Esophagus squamous epithelium (tissue), 5 donors: ENCODE measurements at regions not wholly inside any gene's neighbourhood (a gene's known extent, or its start where the extent isn't known, plus 50 kb on each side); places are given as distances from the start of the nearest gene placed in this dataset.

Experiments
- DNase-seq: peaks from one replicate; lab custom pipeline; 2025; lab: John Stamatoyannopoulos, UW
- H3K27ac ChIP-seq, 4 donors: fragments of 200-600 bp; sonication (generic); one replicate each; pipeline ENCODE4 v1.5.1; 2016 to 2019; ENCODE audit warnings: mild to moderate bottlenecking in 1 of 4
- H3K27me3 ChIP-seq, 4 donors: fragments of 200-600 bp; sonication (generic); 1 replicate in 3 of 4; 2 replicates in 1 of 4; pipeline versions ENCODE4 v1.5.1 to v1.6.0; 2017 to 2021; ENCODE audit warnings: antibody characterized with exemption in 1 of 4
- H3K36me3 ChIP-seq, 3 donors: fragments of 200-600 bp; sonication (generic); one replicate each; pipeline ENCODE4 v1.5.1; 2016 to 2019
- H3K4me1 ChIP-seq, 3 donors: fragments of 200-600 bp; sonication (generic); one replicate each; pipeline ENCODE4 v1.5.1; 2017 to 2019
- H3K4me3 ChIP-seq, 4 donors: fragments of 200-600 bp; sonication (generic); 1 replicate in 3 of 4; 2 replicates in 1 of 4; pipeline ENCODE4 v1.5.1; 2016 to 2019; ENCODE audit warnings: mild to moderate bottlenecking in 2 of 4, moderate library complexity in 1 of 4
- H3K9me3 ChIP-seq, 3 donors: fragments of 200-600 bp; sonication (generic); one replicate each; pipeline ENCODE4 v1.5.1; 2016 to 2019
- CTCF ChIP-seq, 6 experiments: fragments of 450-650 bp in 4 of 6; fragments of 200-600 bp in 2 of 6; sonication (generic) in 2 of 6; IDR thresholded peaks; one replicate each; pipeline ENCODE4 v1.5.1; 2016 to 2019; ENCODE audit warnings: antibody characterized with exemption in 6 of 6, mild to moderate bottlenecking in 4 of 6, moderate library complexity in 4 of 6
- POLR2A ChIP-seq, 4 donors: fragments of 450-650 bp; IDR thresholded peaks; one replicate each; pipeline ENCODE4 v1.6.1; 2017; ENCODE audit warnings: antibody characterized with exemption in 4 of 4, mild to moderate bottlenecking in 4 of 4, moderate library complexity in 3 of 4
- WGBS, 2 donors: methylation state at CpG; one replicate each; pipeline ENCODE4 v1.1.5; 2018; 5-methylcytosine and 5-hydroxymethylcytosine counted together
- intact Hi-C: fragments of 100-400 bp; cut with DNase I; formaldehyde crosslinking; loops from one replicate; pipeline ENCODE4 v1.15.0; 2022
- donor health status: DM: yes; HTN: yes; CAD: no.

DNA sequence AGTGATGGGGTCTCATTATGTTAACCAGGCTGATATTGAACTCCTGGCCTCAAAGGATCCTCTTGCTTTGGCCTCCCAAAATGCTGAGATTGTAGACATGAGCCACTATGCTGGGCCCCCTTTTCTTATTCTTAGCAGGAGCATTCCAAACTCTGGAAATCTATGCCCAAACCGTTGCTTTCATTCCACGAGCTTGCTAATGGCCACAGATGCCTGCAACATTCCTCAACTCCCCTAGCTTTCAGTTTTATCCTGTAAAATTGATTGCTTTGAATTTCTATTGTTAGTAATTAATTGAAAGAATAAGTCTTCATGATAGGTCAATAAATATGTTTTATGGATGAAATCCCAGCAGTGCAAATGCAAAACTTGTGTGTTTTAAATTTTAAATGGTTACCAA is 564.8 kb upstream of the WWC1 start:
- Histone ChIP-seq H3K9me3 (no peaks in the 10 kb centered on the region), H3K27ac (no peak overlapping the region), H3K4me1 (peaks cover 0 to 14% (median 0%) of the 10 kb centered on the region in 3 donors), H3K4me3 (no peak overlapping the region), H3K27me3 (no peaks in the 10 kb centered on the region), H3K36me3 (no peaks in the 10 kb centered on the region)
- WGBS, 2 donors = 64 to 78% methylated on average over 2 of the region's 2 CpGs
- TF ChIP-seq CTCF (IDR thresholded peaks at IDR 0.05) (no peak), POLR2A (IDR thresholded peaks at IDR 0.05) (no peak)
- no peak for DNase-seq
- intact Hi-C loops = loop anchor here (10.0 kb wide), 1 partner anchor 318 kb away; no protein-coding TSS in a partner anchor

DNA sequence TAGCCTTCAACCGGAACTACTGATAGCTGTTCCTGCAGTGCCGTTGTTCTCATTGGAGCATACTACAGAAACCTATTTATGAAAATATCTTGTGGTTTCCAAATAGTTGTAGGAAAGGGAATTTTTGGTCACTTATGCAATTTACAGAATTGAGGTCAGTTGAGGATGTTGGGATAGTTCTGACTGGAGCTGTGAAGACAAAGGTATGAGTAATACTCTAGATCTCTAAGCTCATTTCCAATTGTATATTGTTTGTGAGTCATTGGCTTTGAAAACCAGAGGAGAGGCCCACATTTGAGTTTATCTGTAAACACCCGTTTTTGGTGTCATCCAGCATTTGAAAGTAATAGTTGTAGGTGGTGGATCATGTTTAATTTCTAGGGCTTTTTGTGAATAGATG is 561.3 kb upstream of the WWC1 start:
- no peak overlapping the region for H3K27ac ChIP-seq
- no peak overlapping the region for H3K4me3 ChIP-seq
- intact Hi-C loops = no loop called here
- H3K4me1 ChIP-seq = peaks cover 0 to 7% (median 0%) of the 10 kb centered on the region in 3 donors
- H3K27me3 ChIP-seq = no peaks in the 10 kb centered on the region
- 40 to 53% methylated on average over 3 of the region's 3 CpGs for WGBS, 2 donors
- TF ChIP-seq CTCF (IDR thresholded peaks at IDR 0.05) (no peak), POLR2A (IDR thresholded peaks at IDR 0.05) (no peak)
- no peaks in the 10 kb centered on the region for H3K9me3 ChIP-seq
- no peaks in the 10 kb centered on the region for H3K36me3 ChIP-seq
- DNase-seq = no peak

DNA sequence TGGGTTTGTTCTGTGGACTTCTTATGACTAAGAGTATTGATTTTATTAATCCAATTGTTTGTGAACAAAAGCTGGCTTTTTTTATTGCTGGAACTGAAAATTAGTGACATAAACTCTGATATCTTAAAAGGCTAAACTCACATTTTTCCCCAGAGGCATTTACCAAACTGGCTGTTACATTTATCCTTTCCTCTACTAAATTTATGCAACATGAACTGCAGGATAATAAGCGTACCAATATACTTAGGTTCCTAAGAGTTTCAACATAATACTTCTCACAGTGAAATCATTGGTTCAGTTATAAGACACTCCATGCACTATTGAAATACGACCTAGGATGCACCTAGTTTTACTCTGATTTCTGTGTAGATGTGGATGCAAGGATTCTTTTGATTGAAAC is 560.8 kb upstream of the WWC1 start:
- no peaks in the 10 kb centered on the region for H3K36me3 ChIP-seq
- no peak for DNase-seq
- intact Hi-C loops = no loop called here
- peaks cover 0 to 7% (median 0%) of the 10 kb centered on the region in 3 donors for H3K4me1 ChIP-seq
- no peak overlapping the region for H3K4me3 ChIP-seq
- H3K9me3 ChIP-seq = no peaks in the 10 kb centered on the region
- H3K27ac ChIP-seq = no peak overlapping the region
- TF ChIP-seq CTCF (IDR thresholded peaks at IDR 0.05) = no peak
- no peak for TF ChIP-seq POLR2A (IDR thresholded peaks at IDR 0.05)
- no peaks in the 10 kb centered on the region for H3K27me3 ChIP-seq
- WGBS, 2 donors = 66 to 67% methylated on average over 2 of the region's 2 CpGs

DNA sequence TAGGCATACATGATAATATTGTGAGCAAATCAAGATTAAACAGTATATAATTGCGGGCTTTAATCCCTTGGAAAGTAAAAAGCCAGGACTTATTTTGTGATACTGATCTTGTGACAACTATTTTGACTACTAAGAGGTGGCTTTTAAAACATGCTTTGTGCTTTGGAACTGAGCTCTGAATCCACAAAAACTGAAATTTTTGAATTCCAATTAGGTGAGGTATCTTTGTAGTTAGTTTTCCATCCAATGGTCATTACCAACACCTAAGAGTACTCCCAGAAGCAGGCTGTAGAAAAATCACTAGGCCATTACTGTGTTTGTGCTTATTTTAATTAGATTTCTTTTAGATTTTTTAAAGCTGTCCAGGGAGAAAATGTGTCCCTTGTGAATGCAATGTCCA is 559.5 kb upstream of the WWC1 start:
- Histone ChIP-seq H3K4me1 (peaks cover 0 to 7% (median 0%) of the 10 kb centered on the region in 3 donors), H3K9me3 (no peaks in the 10 kb centered on the region), H3K27ac (no peak overlapping the region), H3K27me3 (no peaks in the 10 kb centered on the region), H3K4me3 (no peak overlapping the region), H3K36me3 (no peaks in the 10 kb centered on the region)
- intact Hi-C loops = no loop called here
- 87 to 100% methylated on average over 1 of the region's 1 CpG for WGBS, 2 donors
- DNase-seq = no peak
- TF ChIP-seq POLR2A (IDR thresholded peaks at IDR 0.05) (no peak), CTCF (IDR thresholded peaks at IDR 0.05) (no peak)

- TF ChIP-seq POLR2A (IDR thresholded peaks at IDR 0.05) (no peak), CTCF (IDR thresholded peaks at IDR 0.05) (no peak)
Measured at GRCh38 chr5:167732499-167732898, 558.9 kb upstream of the WWC1 start.

More at GRCh38 chr5:167732499-167732898, 558.9 kb upstream of the WWC1 start:
- no peak overlapping the region for H3K27ac ChIP-seq
- DNase-seq = no peak
- H3K9me3 ChIP-seq = no peaks in the 10 kb centered on the region
- peaks cover 0 to 7% (median 0%) of the 10 kb centered on the region in 3 donors for H3K4me1 ChIP-seq
- intact Hi-C loops = no loop called here
- H3K36me3 ChIP-seq = no peaks in the 10 kb centered on the region
- 45 to 56% methylated on average over 2 of the region's 2 CpGs for WGBS, 2 donors
- no peak overlapping the region for H3K4me3 ChIP-seq
- H3K27me3 ChIP-seq = no peaks in the 10 kb centered on the region
